ENCODE measurements at regions not wholly inside any gene's neighbourhood (a gene's known extent, or its start where the extent isn't known, plus 50 kb on each side); places are given as distances from the start of the nearest gene placed in this dataset.

- H3K27me3 ChIP-seq (ENCODE audit: insufficient read depth, low read length): no peaks in the 10 kb centered on the region
- TF ChIP-seq SP1 (IDR thresholded peaks at IDR 0.05; ENCODE audit: low read depth) (no peak), RAD21 (IDR thresholded peaks at IDR 0.05; ENCODE audit: low read depth) (peak; percentile 9; the same call in 1 of the 2 replicates), POLR2AphosphoS5 (IDR thresholded peaks at IDR 0.05; ENCODE audit: low read depth, low read length) (no peak), CBX3 (IDR thresholded peaks at IDR 0.05; ENCODE audit: low read depth) (no peak), YY1 (IDR thresholded peaks at IDR 0.05; ENCODE audit: extremely low read depth, insufficient replicate concordance, low read depth, low read length) (no peak), TCF7L2 (IDR thresholded peaks at IDR 0.05; ENCODE audit: borderline replicate concordance, extremely low read depth, insufficient read depth, insufficient read length) (no peak), POLR2A (IDR thresholded peaks at IDR 0.05; ENCODE audit: borderline replicate concordance, extremely low read depth, insufficient read depth, insufficient read length) (no peak)
These were observed 817.7 kb downstream of the TBC1D22A start for GRCh38 chr22:47580121-47580520.

GRCh38 chr22:47576908-47577307 lies 814.5 kb downstream of the TBC1D22A start:
- CTCF ChIA-PET: no interaction called here
- TF ChIP-seq ATF3 (IDR thresholded peaks at IDR 0.05): no peak
- no peak for TF ChIP-seq ZNF274 (IDR thresholded peaks at IDR 0.05; ENCODE audit: low read depth, low read length)
- TF ChIP-seq JUND (IDR thresholded peaks at IDR 0.05): no peak
- no peak for TF ChIP-seq POLR2AphosphoS5 (IDR thresholded peaks at IDR 0.05; ENCODE audit: low read depth, low read length)
- TF ChIP-seq CTCF (IDR thresholded peaks at IDR 0.05 in 2 of 3, conservative IDR thresholded peaks at IDR 0.05 in 1 of 3; ENCODE audit: borderline replicate concordance in 1 of 3, insufficient read depth in 1 of 3, low read depth in 2 of 3, low read length in 2 of 3): no peak
- no peak for TF ChIP-seq EZH2 (IDR thresholded peaks at IDR 0.05)
- TF ChIP-seq YY1 (IDR thresholded peaks at IDR 0.05; ENCODE audit: extremely low read depth, insufficient replicate concordance, low read depth, low read length): no peak
- TF ChIP-seq REST (IDR thresholded peaks at IDR 0.05; ENCODE audit: low read depth): no peak
- TF ChIP-seq EZH2phosphoT487 (IDR thresholded peaks at IDR 0.05; ENCODE audit: borderline replicate concordance): no peak
- TF ChIP-seq EGR1 (IDR thresholded peaks at IDR 0.05; ENCODE audit: low read depth): no peak
- no peak for TF ChIP-seq MAX (IDR thresholded peaks at IDR 0.05)
- no peak for TF ChIP-seq RAD21 (IDR thresholded peaks at IDR 0.05; ENCODE audit: low read depth)

More at GRCh38 chr22:47580121-47580520, 817.7 kb downstream of the TBC1D22A start:
- H3K9me3 ChIP-seq (ENCODE audit: control insufficient read depth in 1 of 2, insufficient read depth in 1 of 2, low read depth in 1 of 2, low read length in 2 of 2): 0 out of 4 replicates have a peak, but pooled peaks cover 0 to 5% of the 10 kb centered on the region in 2 experiments
- no peak overlapping the region for H3K4me3 ChIP-seq (replicated peaks in 1 of 2; ENCODE audit: low read depth in 1 of 2, low read length in 2 of 2)
- DNase-seq (ENCODE audit: low read depth, low spot score): no peak
- no peak for ATAC-seq
- H3K27ac ChIP-seq (ENCODE audit: low read depth, low read length): no peak overlapping the region
- no peaks in the 10 kb centered on the region for H3K4me1 ChIP-seq (ENCODE audit: control insufficient read depth in 1 of 2, insufficient read depth in 2 of 2, low read length in 2 of 2)
- no peaks in the 10 kb centered on the region for H4K20me1 ChIP-seq (ENCODE audit: insufficient read depth)
- ChIA-PET RAD21 (ENCODE audit: low non-redundant PET in 1 of 2, low total read pairs in 2 of 2, uncharacterized antibody in 2 of 2, unreplicated experiment in 2 of 2) (no interaction called here), POLR2A (no interaction called here), CTCF (no interaction called here)
- no peak overlapping the region for H3K4me2 ChIP-seq (ENCODE audit: low read length)
- H2AFZ ChIP-seq (ENCODE audit: low read depth, low read length, poor library complexity, severe bottlenecking): no peak overlapping the region
- intact Hi-C loops (cut with micrococcal nuclease): no loop called here
- no peaks in the 10 kb centered on the region for H3K36me3 ChIP-seq (ENCODE audit: control insufficient read depth in 1 of 2, insufficient read depth in 2 of 2, low read length in 2 of 2)
- no peaks in the 10 kb centered on the region for H3K9me2 ChIP-seq (ENCODE audit: insufficient read depth)
- H3K79me2 ChIP-seq (ENCODE audit: insufficient read depth, low read length): no peaks in the 10 kb centered on the region
- H3K9ac ChIP-seq (ENCODE audit: low read length): no peak overlapping the region
- no TSS peak for BruUV-seq (replicated peaks)

More at GRCh38 chr22:47576908-47577307, 814.5 kb downstream of the TBC1D22A start:
- ATAC-seq: no peak
- H3K9ac ChIP-seq (ENCODE audit: low read length): no peak overlapping the region
- no peaks in the 10 kb centered on the region for H4K20me1 ChIP-seq (ENCODE audit: insufficient read depth)
- H3K4me1 ChIP-seq (ENCODE audit: control insufficient read depth in 1 of 2, insufficient read depth in 2 of 2, low read length in 2 of 2): no peaks in the 10 kb centered on the region
- H2AFZ ChIP-seq (ENCODE audit: low read depth, low read length, poor library complexity, severe bottlenecking): no peak overlapping the region
- H3K9me3 ChIP-seq (ENCODE audit: control insufficient read depth in 1 of 2, insufficient read depth in 1 of 2, low read depth in 1 of 2, low read length in 2 of 2): no peaks in the 10 kb centered on the region
- intact Hi-C loops (cut with micrococcal nuclease): no loop called here
- H3K4me2 ChIP-seq (ENCODE audit: low read length): no peak overlapping the region
- H3K27me3 ChIP-seq (ENCODE audit: insufficient read depth, low read length): no peaks in the 10 kb centered on the region
- BruUV-seq (replicated peaks): no TSS peak
- RAD21 ChIA-PET (ENCODE audit: low non-redundant PET in 1 of 2, low total read pairs in 2 of 2, uncharacterized antibody in 2 of 2, unreplicated experiment in 2 of 2): no interaction called here
- H3K4me3 ChIP-seq (replicated peaks in 1 of 2; ENCODE audit: low read depth in 1 of 2, low read length in 2 of 2): no peak overlapping the region
- H3K9me2 ChIP-seq (ENCODE audit: insufficient read depth): no peaks in the 10 kb centered on the region
- no peaks in the 10 kb centered on the region for H3K79me2 ChIP-seq (ENCODE audit: insufficient read depth, low read length)
- no peaks in the 10 kb centered on the region for H3K36me3 ChIP-seq (ENCODE audit: control insufficient read depth in 1 of 2, insufficient read depth in 2 of 2, low read length in 2 of 2)
- POLR2A ChIA-PET: no interaction called here
- no peak overlapping the region for H3K27ac ChIP-seq (ENCODE audit: low read depth, low read length)
- DNase-seq (ENCODE audit: low read depth, low spot score): no peak
